ENCODE measurements at regions not wholly inside any gene's neighbourhood (a gene's known extent, or its start where the extent isn't known, plus 50 kb on each side); places are given as distances from the start of the nearest gene placed in this dataset.
"Not testable (repeated sequence)": the region's sequence is repeated elsewhere in the genome, so short reads cannot be mapped to it uniquely, and the experiment has no call there.

- no peak overlapping the region for H3K27ac ChIP-seq
- H3K27me3 ChIP-seq = no peaks in the 10 kb centered on the region
- no peaks in the 10 kb centered on the region for H3K4me1 ChIP-seq
- no peaks in the 10 kb centered on the region for H3K36me3 ChIP-seq (ENCODE audit: low read depth, missing control alignments)
- no peak for TF ChIP-seq CTCF (IDR thresholded peaks at IDR 0.05)
- no peak for TF ChIP-seq POLR2A (IDR thresholded peaks at IDR 0.05)
- H3K9me3 ChIP-seq = no peaks in the 10 kb centered on the region
- DNase-seq = no peak
- intact Hi-C loops (cut with DNase I; ENCODE audit: low total_unique reads) = no loop called here
- no peak overlapping the region for H3K4me3 ChIP-seq
- 43 to 72% methylated on average over 2 of the region's 2 CpGs for WGBS, 2 donors
Measured at GRCh38 chr5:85545129-85545528, 1072.6 kb upstream of the COX7C start.

GRCh38 chr5:85549229-85549628 lies 1068.5 kb upstream of the COX7C start:
- WGBS, 2 donors = 61 to 81% methylated on average over 10 of the region's 10 CpGs
- TF ChIP-seq CTCF (IDR thresholded peaks at IDR 0.05) = no peak
- TF ChIP-seq POLR2A (IDR thresholded peaks at IDR 0.05) = no peak
- Histone ChIP-seq H3K27me3 (no peaks in the 10 kb centered on the region), H3K4me1 (no peaks in the 10 kb centered on the region), H3K36me3 (ENCODE audit: low read depth, missing control alignments) (no peaks in the 10 kb centered on the region), H3K27ac (no peak overlapping the region), H3K9me3 (no peaks in the 10 kb centered on the region), H3K4me3 (no peak overlapping the region)
- intact Hi-C loops (cut with DNase I; ENCODE audit: low total_unique reads) = no loop called here
- DNase-seq = no peak

GRCh38 chr5:85549836-85550599 lies 1067.7 kb upstream of the COX7C start:
- no peak for DNase-seq
- intact Hi-C loops (cut with DNase I; ENCODE audit: low total_unique reads) = no loop called here

GRCh38 chr5:85556464-85556863 lies 1061.3 kb upstream of the COX7C start:
- 90 to 97% methylated on average over 3 of the region's 3 CpGs for WGBS, 2 donors
- no peak overlapping the region for H3K27ac ChIP-seq
- H3K9me3 ChIP-seq = no peaks in the 10 kb centered on the region
- H3K36me3 ChIP-seq (ENCODE audit: low read depth, missing control alignments) = no peaks in the 10 kb centered on the region
- no peaks in the 10 kb centered on the region for H3K4me1 ChIP-seq
- TF ChIP-seq CTCF (IDR thresholded peaks at IDR 0.05) (no peak), POLR2A (IDR thresholded peaks at IDR 0.05) (no peak)
- no peak overlapping the region for H3K4me3 ChIP-seq
- intact Hi-C loops (cut with DNase I; ENCODE audit: low total_unique reads) = no loop called here
- no peak for DNase-seq
- no peaks in the 10 kb centered on the region for H3K27me3 ChIP-seq

More at GRCh38 chr5:85549836-85550599, 1067.7 kb upstream of the COX7C start:
- Histone ChIP-seq H3K4me1 (no peaks in the 10 kb centered on the region), H3K27me3 (no peaks in the 10 kb centered on the region), H3K4me3 (no peak overlapping the region), H3K36me3 (ENCODE audit: low read depth, missing control alignments) (no peaks in the 10 kb centered on the region), H3K9me3 (no peaks in the 10 kb centered on the region), H3K27ac (no peak overlapping the region)
- TF ChIP-seq CTCF (IDR thresholded peaks at IDR 0.05) = no peak
- TF ChIP-seq POLR2A (IDR thresholded peaks at IDR 0.05) = no peak
- 70 to 74% methylated on average over 15 to 24 of the region's 24 CpGs for WGBS, 2 donors

- TF ChIP-seq CTCF (IDR thresholded peaks at IDR 0.05) (no peak), POLR2A (IDR thresholded peaks at IDR 0.05) (no peak)
- Histone ChIP-seq H3K4me3 (no peak overlapping the region), H3K27me3 (no peaks in the 10 kb centered on the region), H3K4me1 (no peaks in the 10 kb centered on the region), H3K27ac (no peak overlapping the region), H3K9me3 (no peaks in the 10 kb centered on the region), H3K36me3 (ENCODE audit: low read depth, missing control alignments) (no peaks in the 10 kb centered on the region)
- no peak for DNase-seq
- WGBS, 2 donors = 74 to 97% methylated on average over 1 of the region's 1 CpG
- intact Hi-C loops (cut with DNase I; ENCODE audit: low total_unique reads) = no loop called here
Measured at GRCh38 chr5:85576666-85577065, 1041.1 kb upstream of the COX7C start.

- H3K27ac ChIP-seq; H3K4me1 ChIP-seq; H3K27me3 ChIP-seq; H3K4me3 ChIP-seq; H3K36me3 ChIP-seq (ENCODE audit: low read depth, missing control alignments); intact Hi-C loops (cut with DNase I; ENCODE audit: low total_unique reads); DNase-seq; H3K9me3 ChIP-seq: not testable (repeated sequence)
- 56 to 60% methylated on average over 5 to 6 of the region's 6 CpGs for WGBS, 2 donors
Measured at GRCh38 chr5:85587806-85588205, 1029.9 kb upstream of the COX7C start.

- H3K4me3 ChIP-seq; H3K9me3 ChIP-seq; H3K27me3 ChIP-seq; H3K4me1 ChIP-seq; DNase-seq; H3K27ac ChIP-seq; H3K36me3 ChIP-seq (ENCODE audit: low read depth, missing control alignments); intact Hi-C loops (cut with DNase I; ENCODE audit: low total_unique reads): not testable (repeated sequence)
- WGBS, 2 donors = 85 to 100% methylated on average over 1 to 3 of the region's 3 CpGs
Measured at GRCh38 chr5:85588268-85588667, 1029.5 kb upstream of the COX7C start.
